ENCODE measurements at regions not wholly inside any gene's neighbourhood (a gene's known extent, or its start where the extent isn't known, plus 50 kb on each side); places are given as distances from the start of the nearest gene placed in this dataset.

GRCh38 chr13:109670776-109671175 is 115.6 kb downstream of the IRS2 start:
- TF ChIP-seq, protein P1, sequence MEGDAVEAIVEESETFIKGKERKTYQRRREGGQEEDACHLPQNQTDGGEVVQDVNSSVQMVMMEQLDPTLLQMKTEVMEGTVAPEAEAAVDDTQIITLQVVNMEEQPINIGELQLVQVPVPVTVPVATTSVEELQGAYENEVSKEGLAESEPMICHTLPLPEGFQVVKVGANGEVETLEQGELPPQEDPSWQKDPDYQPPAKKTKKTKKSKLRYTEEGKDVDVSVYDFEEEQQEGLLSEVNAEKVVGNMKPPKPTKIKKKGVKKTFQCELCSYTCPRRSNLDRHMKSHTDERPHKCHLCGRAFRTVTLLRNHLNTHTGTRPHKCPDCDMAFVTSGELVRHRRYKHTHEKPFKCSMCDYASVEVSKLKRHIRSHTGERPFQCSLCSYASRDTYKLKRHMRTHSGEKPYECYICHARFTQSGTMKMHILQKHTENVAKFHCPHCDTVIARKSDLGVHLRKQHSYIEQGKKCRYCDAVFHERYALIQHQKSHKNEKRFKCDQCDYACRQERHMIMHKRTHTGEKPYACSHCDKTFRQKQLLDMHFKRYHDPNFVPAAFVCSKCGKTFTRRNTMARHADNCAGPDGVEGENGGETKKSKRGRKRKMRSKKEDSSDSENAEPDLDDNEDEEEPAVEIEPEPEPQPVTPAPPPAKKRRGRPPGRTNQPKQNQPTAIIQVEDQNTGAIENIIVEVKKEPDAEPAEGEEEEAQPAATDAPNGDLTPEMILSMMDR (IDR thresholded peaks at IDR 0.05): no peak
- TF ChIP-seq POLR2A (IDR thresholded peaks at IDR 0.05): no peak
